NB4 (cell line): ENCODE measurements at regions not wholly inside any gene's neighbourhood (a gene's known extent, or its start where the extent isn't known, plus 50 kb on each side); places are given as distances from the start of the nearest gene placed in this dataset.

ENCODE experiments used
- DNase-seq: peaks from one replicate; pipeline ENCODE4 v3.0.0; 2010; ENCODE audit warnings: low read depth
- H3K4me3 ChIP-seq: one replicate; pipeline ENCODE4 v1.5.1; 2011; ENCODE audit warnings: mild to moderate bottlenecking, low read depth, low read length, moderate library complexity
- MAX ChIP-seq: IDR thresholded peaks from 2 replicates; pipeline ENCODE4 v1.6.1; 2011; ENCODE audit warnings: low read depth, low read length
- MYC ChIP-seq: IDR thresholded peaks from 2 replicates; pipeline ENCODE4 v1.6.1; 2011; ENCODE audit warnings: low read depth, low read length
- POLR2A ChIP-seq: IDR thresholded peaks from 2 replicates; pipeline ENCODE4 v1.6.1; 2011; ENCODE audit warnings: mild to moderate bottlenecking; ENCODE audit not compliant: insufficient read length; ENCODE audit errors: extremely low read depth
- TF ChIP-seq, protein P1 (sequence below): IDR thresholded peaks from one replicate; pipeline ENCODE4 v1.5.1; 2012; ENCODE audit warnings: low read depth, low read length

- no peak overlapping the region for H3K4me3 ChIP-seq
- DNase-seq, result no peak
- no peak for TF ChIP-seq MAX
- no peak for TF ChIP-seq MYC
- no peak for TF ChIP-seq POLR2A
- TF ChIP-seq, protein P1, sequence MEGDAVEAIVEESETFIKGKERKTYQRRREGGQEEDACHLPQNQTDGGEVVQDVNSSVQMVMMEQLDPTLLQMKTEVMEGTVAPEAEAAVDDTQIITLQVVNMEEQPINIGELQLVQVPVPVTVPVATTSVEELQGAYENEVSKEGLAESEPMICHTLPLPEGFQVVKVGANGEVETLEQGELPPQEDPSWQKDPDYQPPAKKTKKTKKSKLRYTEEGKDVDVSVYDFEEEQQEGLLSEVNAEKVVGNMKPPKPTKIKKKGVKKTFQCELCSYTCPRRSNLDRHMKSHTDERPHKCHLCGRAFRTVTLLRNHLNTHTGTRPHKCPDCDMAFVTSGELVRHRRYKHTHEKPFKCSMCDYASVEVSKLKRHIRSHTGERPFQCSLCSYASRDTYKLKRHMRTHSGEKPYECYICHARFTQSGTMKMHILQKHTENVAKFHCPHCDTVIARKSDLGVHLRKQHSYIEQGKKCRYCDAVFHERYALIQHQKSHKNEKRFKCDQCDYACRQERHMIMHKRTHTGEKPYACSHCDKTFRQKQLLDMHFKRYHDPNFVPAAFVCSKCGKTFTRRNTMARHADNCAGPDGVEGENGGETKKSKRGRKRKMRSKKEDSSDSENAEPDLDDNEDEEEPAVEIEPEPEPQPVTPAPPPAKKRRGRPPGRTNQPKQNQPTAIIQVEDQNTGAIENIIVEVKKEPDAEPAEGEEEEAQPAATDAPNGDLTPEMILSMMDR, result no peak
These were observed 305.5 kb upstream of the PKN2 start for GRCh38 chr1:88378560-88378959.

GRCh38 chr1:88394958-88395357 lies 289.1 kb upstream of the PKN2 start:
- TF ChIP-seq MYC, result no peak
- H3K4me3 ChIP-seq, result no peak overlapping the region
- DNase-seq, result peak; percentile 1

DNA sequence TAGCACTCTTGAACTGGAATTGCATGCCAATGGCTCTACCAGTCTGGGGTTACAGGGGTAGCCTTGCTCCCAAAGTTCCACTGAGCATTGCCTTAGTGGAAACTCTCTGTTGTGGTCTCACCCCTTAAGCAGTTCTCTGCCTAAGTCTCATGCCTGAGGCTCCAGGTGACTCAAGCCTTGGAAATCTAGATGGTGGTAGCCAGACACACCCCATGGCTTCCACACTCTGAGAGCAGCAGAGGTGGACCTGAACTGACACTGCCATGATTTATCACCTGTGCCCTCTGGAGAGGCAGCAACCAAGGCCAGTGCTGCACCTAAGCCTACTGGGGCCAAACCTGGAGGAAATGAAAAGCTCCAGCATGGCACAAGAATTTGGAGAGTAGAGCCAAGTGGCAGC lies 285.7 kb upstream of the PKN2 start:
- TF ChIP-seq MYC, result no peak
- TF ChIP-seq POLR2A, result no peak
- TF ChIP-seq MAX, result no peak
- TF ChIP-seq, protein P1, result no peak
- DNase-seq, result no peak
- no peak overlapping the region for H3K4me3 ChIP-seq

- H3K4me3 ChIP-seq, result no peak overlapping the region
- TF ChIP-seq, protein P1, result no peak
- no peak for TF ChIP-seq MAX
- TF ChIP-seq POLR2A, result no peak
- TF ChIP-seq MYC, result no peak
- no peak for DNase-seq
These were observed 284.4 kb upstream of the PKN2 start for GRCh38 chr1:88399690-88400089.

DNA sequence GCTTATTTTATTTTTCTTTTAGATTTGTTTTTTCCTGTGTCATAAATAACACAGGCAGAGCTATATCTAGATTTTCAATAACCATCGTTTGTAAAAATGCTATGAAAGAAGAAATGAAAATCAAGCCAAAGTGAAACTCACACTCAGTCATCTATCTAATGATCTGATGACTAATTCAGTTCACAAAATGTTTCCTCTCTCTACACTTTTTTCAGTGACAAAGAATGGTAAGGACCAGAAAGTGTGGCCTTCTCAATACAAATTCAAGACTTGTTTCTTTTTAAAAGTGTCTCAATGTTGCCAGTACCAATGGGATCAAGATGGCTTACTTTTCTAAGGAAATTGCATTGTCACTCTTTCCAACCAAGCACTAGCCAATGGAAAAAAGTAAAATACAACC lies 282.8 kb upstream of the PKN2 start:
- no peak for DNase-seq
- H3K4me3 ChIP-seq, result no peak overlapping the region

DNA sequence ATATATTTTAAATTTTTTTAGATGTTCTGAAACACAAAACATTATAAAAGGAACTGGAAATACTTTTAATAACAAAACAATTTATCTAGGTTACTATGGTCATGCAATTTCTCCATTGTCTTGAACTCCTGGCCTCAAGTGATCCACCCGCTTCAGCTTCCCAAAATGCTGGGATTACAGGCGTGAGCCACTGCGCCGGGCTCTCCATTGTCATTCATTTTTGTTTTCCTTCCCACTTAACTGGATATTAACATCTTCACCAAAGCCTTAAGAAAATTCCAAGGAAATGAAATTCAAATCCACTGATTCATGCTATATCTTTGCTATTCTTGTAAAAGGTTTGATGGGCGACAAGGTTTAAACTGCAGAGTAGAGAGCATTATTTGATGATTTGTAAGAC lies 279.5 kb upstream of the PKN2 start:
- no peak for DNase-seq
- TF ChIP-seq POLR2A (no peak), MAX (no peak), MYC (no peak)
- TF ChIP-seq, protein P1, result no peak
- no peak overlapping the region for H3K4me3 ChIP-seq

More for the DNA sequence above, 282.8 kb upstream of the PKN2 start:
- TF ChIP-seq, protein P1, result no peak
- TF ChIP-seq MYC, result no peak
- no peak for TF ChIP-seq MAX
- TF ChIP-seq POLR2A, result no peak
